Activated B cell treated with CpG ODN at 0.5 μM for 24 hours (primary cell): ENCODE measurements at regions not wholly inside any gene's neighbourhood (a gene's known extent, or its start where the extent isn't known, plus 50 kb on each side); places are given as distances from the start of the nearest gene placed in this dataset.

Experiments used
- ATAC-seq: fragments of 200-7000 bp; cut with Tn5 transposase; one replicate; pipeline ENCODE4 v1.10.0; 2021; ENCODE audit warnings: low read depth, mild to moderate bottlenecking, moderate library complexity
- CTCF ChIA-PET: fragments of 350-600 bp; sonication (Branson Sonifier 250); formaldehyde crosslinking; loops from one replicate; lab custom pipeline; 2021; ENCODE audit warnings: antibody characterized with exemption; lab: Charles Lee
- POLR2A ChIA-PET: fragments of 350-600 bp; sonication (Branson Sonifier 250); formaldehyde crosslinking; loops from one replicate; lab custom pipeline; 2021; ENCODE audit warnings: antibody characterized with exemption; lab: Charles Lee
- DNase-seq: peaks from one replicate; pipeline ENCODE4 v3.0.0; 2022
- H3K27ac Mint-ChIP-seq: one replicate; pipeline ENCODE4 v1.8.0; 2020; ENCODE audit warnings: mixed read lengths
- H3K27me3 Mint-ChIP-seq: one replicate; pipeline ENCODE4 v1.8.0; 2021; ENCODE audit warnings: mixed read lengths
- H3K36me3 Mint-ChIP-seq: one replicate; pipeline ENCODE4 v1.8.0; 2021; ENCODE audit warnings: low read depth, mixed read lengths
- H3K4me1 Mint-ChIP-seq: one replicate; pipeline ENCODE4 v1.8.0; 2021; ENCODE audit warnings: mixed read lengths
- H3K4me3 Mint-ChIP-seq: one replicate; pipeline ENCODE4 v1.8.0; 2020; ENCODE audit warnings: mild to moderate bottlenecking, mixed read lengths
- H3K9me3 Mint-ChIP-seq: one replicate; pipeline ENCODE4 v1.8.0; 2020; ENCODE audit warnings: mixed read lengths
- CTCF ChIP-seq: fragments of 200-600 bp; IDR thresholded peaks from one replicate; pipeline ENCODE4 v1.8.0; 2022; ENCODE audit warnings: antibody characterized with exemption, mild to moderate bottlenecking
- intact Hi-C: fragments of 100-400 bp; cut with micrococcal nuclease; formaldehyde crosslinking; loops from one replicate; pipeline ENCODE4 v1.15.1; 2024

- intact Hi-C loops: no loop called here
- Mint-ChIP-seq H3K4me1 (no peaks in the 10 kb centered on the region), H3K36me3 (no peaks in the 10 kb centered on the region), H3K9me3 (peaks cover 3% of the 10 kb centered on the region), H3K27me3 (no peaks in the 10 kb centered on the region), H3K27ac (no peak overlapping the region), H3K4me3 (no peak overlapping the region)
- ChIA-PET POLR2A (no interaction called here), CTCF (no interaction called here)
- ATAC-seq (no peak), DNase-seq (no peak)
- no peak for TF ChIP-seq CTCF
These were observed 172.8 kb downstream of the PTGER3 start for GRCh38 chr1:70874818-70875217.

- TF ChIP-seq CTCF: no peak
- Mint-ChIP-seq H3K9me3 (peaks cover 5% of the 10 kb centered on the region), H3K4me3 (no peak overlapping the region), H3K27me3 (no peaks in the 10 kb centered on the region), H3K27ac (no peak overlapping the region), H3K4me1 (no peaks in the 10 kb centered on the region), H3K36me3 (no peaks in the 10 kb centered on the region)
- ATAC-seq (no peak), DNase-seq (no peak)
- POLR2A ChIA-PET: no interaction called here
- intact Hi-C loops: no loop called here
- CTCF ChIA-PET: no interaction called here
These were observed 170.3 kb downstream of the PTGER3 start for GRCh38 chr1:70877343-70877742.

GRCh38 chr1:70887936-70888335, 159.7 kb downstream of the PTGER3 start:
- Mint-ChIP-seq H3K9me3 (no peaks in the 10 kb centered on the region), H3K27me3 (no peaks in the 10 kb centered on the region), H3K36me3 (no peaks in the 10 kb centered on the region), H3K4me3 (no peak overlapping the region), H3K27ac (no peak overlapping the region), H3K4me1 (no peaks in the 10 kb centered on the region)
- ATAC-seq (no peak), DNase-seq (no peak)
- POLR2A ChIA-PET: no interaction called here
- CTCF ChIA-PET: no interaction called here
- intact Hi-C loops: no loop called here
- no peak for TF ChIP-seq CTCF

GRCh38 chr1:70888722-70889121, 158.9 kb downstream of the PTGER3 start:
- ChIA-PET CTCF (no interaction called here), POLR2A (no interaction called here)
- no peaks in the 10 kb centered on the region for H3K27me3 Mint-ChIP-seq
- H3K4me3 Mint-ChIP-seq: no peak overlapping the region
- DNase-seq (no peak), ATAC-seq (no peak)
- H3K9me3 Mint-ChIP-seq: no peaks in the 10 kb centered on the region
- H3K36me3 Mint-ChIP-seq: no peaks in the 10 kb centered on the region
- no peak for TF ChIP-seq CTCF
- H3K4me1 Mint-ChIP-seq: no peaks in the 10 kb centered on the region
- no peak overlapping the region for H3K27ac Mint-ChIP-seq
- intact Hi-C loops: no loop called here

- no peak overlapping the region for H3K27ac Mint-ChIP-seq
- H3K36me3 Mint-ChIP-seq: no peaks in the 10 kb centered on the region
- ATAC-seq (no peak), DNase-seq (no peak)
- no peaks in the 10 kb centered on the region for H3K9me3 Mint-ChIP-seq
- H3K4me1 Mint-ChIP-seq: no peaks in the 10 kb centered on the region
- no peaks in the 10 kb centered on the region for H3K27me3 Mint-ChIP-seq
- intact Hi-C loops: no loop called here
- no peak for TF ChIP-seq CTCF
- ChIA-PET CTCF (no interaction called here), POLR2A (no interaction called here)
- no peak overlapping the region for H3K4me3 Mint-ChIP-seq
These were observed 157.2 kb downstream of the PTGER3 start for GRCh38 chr1:70890408-70890807.
